H1 (cell line): ENCODE measurements at regions not wholly inside any gene's neighbourhood (a gene's known extent, or its start where the extent isn't known, plus 50 kb on each side); places are given as distances from the start of the nearest gene placed in this dataset.

Source experiments
- CTCF ChIA-PET: fragments of 300-600 bp; sonication (Branson Sonifier 250); formaldehyde crosslinking; loops from one replicate; lab custom pipeline; 2021; ENCODE audit not compliant: partially characterized antibody; lab: Charles Lee
- POLR2A ChIA-PET: fragments of 300-600 bp; sonication (Branson Sonifier 250); formaldehyde crosslinking; loops from one replicate; lab custom pipeline; 2021; ENCODE audit warnings: inconsistent platforms; ENCODE audit not compliant: partially characterized antibody; lab: Charles Lee
- DNase-seq, 2 experiments: peaks; one replicate each; pipeline versions ENCODE4 v3.0.0 to v3.0.0-alpha.2; 2010 to 2022; ENCODE audit warnings: low spot score in 2 of 2, low read depth in 1 of 2, mixed read lengths in 1 of 2
- FAIRE-seq: peaks from 2 replicates; lab custom pipeline; 2011; peaks lifted over from hg19 to GRCh38; lab: Jason Lieb, UNC
- H2AFZ ChIP-seq: 2 replicates; pipeline ENCODE4 v1.8.1; 2012; ENCODE audit warnings: low read length, inconsistent platforms
- H2AK5ac ChIP-seq: 2 replicates; pipeline ENCODE4 v1.6.1; 2013; ENCODE audit warnings: low read depth, low read length
- H2BK120ac ChIP-seq: replicated peaks from 2 replicates; pipeline ENCODE3; 2013; ENCODE audit warnings: low read depth, low read length, inconsistent platforms
- H2BK12ac ChIP-seq: 2 replicates; pipeline ENCODE4 v1.6.1; 2013; ENCODE audit warnings: low read depth, low read length
- H2BK15ac ChIP-seq: 2 replicates; pipeline ENCODE4 v1.6.1; 2013; ENCODE audit warnings: low read length
- H2BK20ac ChIP-seq: 2 replicates; pipeline ENCODE4 v1.6.1; 2013; ENCODE audit warnings: low read length
- H2BK5ac ChIP-seq: 2 replicates; pipeline ENCODE4 v1.6.1; 2013; ENCODE audit warnings: low read depth, low read length
- H3K14ac ChIP-seq: 2 replicates; pipeline ENCODE4 v1.6.1; 2013; ENCODE audit warnings: inconsistent platforms; ENCODE audit not compliant: insufficient read length
- H3K18ac ChIP-seq: 2 replicates; pipeline ENCODE4 v1.6.1; 2013; ENCODE audit warnings: low read length; ENCODE audit errors: extremely low read depth
- H3K23ac ChIP-seq: 2 replicates; pipeline ENCODE4 v1.6.1; 2013; ENCODE audit warnings: inconsistent platforms; ENCODE audit not compliant: insufficient read length
- H3K23me2 ChIP-seq: 2 replicates; pipeline ENCODE4 v1.6.1; 2013; ENCODE audit warnings: low read depth, low read length
- H3K27ac ChIP-seq: 2 replicates; pipeline ENCODE4 v1.6.1; 2011; ENCODE audit warnings: low read depth, low read length, inconsistent platforms
- H3K27me3 ChIP-seq, 4 experiments: replicated peaks in 1 of 4; 1 replicate in 1 of 4; 2 replicates in 3 of 4; pipeline versions ENCODE4 v1.6.1 to v1.8.1; 2011 to 2013; ENCODE audit warnings: low read length in 3 of 4, mild to moderate bottlenecking in 3 of 4, inconsistent platforms in 2 of 4, mixed read lengths in 2 of 4, moderate library complexity in 1 of 4; ENCODE audit not compliant: control insufficient read depth in 3 of 4, insufficient read depth in 3 of 4; ENCODE audit errors: extremely low read depth in 1 of 4
- H3K36me3 ChIP-seq, 4 experiments: 2 replicates each; pipeline versions ENCODE4 v1.6.1 to v1.8.1; 2011 to 2013; ENCODE audit warnings: mild to moderate bottlenecking in 4 of 4, low read length in 3 of 4, moderate library complexity in 2 of 4, control low read depth in 1 of 4, inconsistent platforms in 1 of 4; ENCODE audit not compliant: insufficient read depth in 4 of 4, control insufficient read depth in 2 of 4
- H3K4ac ChIP-seq: replicated peaks from 2 replicates; pipeline ENCODE3; 2013; ENCODE audit warnings: low read length, low read depth, mixed read lengths, inconsistent platforms; ENCODE audit not compliant: insufficient read length
- H3K4me1 ChIP-seq, 4 experiments: replicated peaks in 1 of 4; 1 replicate in 1 of 4; 2 replicates in 3 of 4; pipeline versions ENCODE4 v1.6.1 to v1.8.1; 2011 to 2013; ENCODE audit warnings: low read length in 3 of 4, inconsistent platforms in 2 of 4, mixed read lengths in 1 of 4; ENCODE audit not compliant: insufficient read depth in 4 of 4, control insufficient read depth in 3 of 4
- H3K4me2 ChIP-seq, 2 experiments: 2 replicates each; pipeline versions ENCODE4 v1.6.1 to v1.8.1; 2011 to 2013; ENCODE audit warnings: low read depth in 2 of 2, low read length in 2 of 2, control low read depth in 1 of 2, inconsistent platforms in 1 of 2, mild to moderate bottlenecking in 1 of 2; ENCODE audit not compliant: insufficient read depth in 1 of 2
- H3K4me3 ChIP-seq, 4 experiments: fragments of 200-600, 300-600 bp in 1 of 4; sonication (generic), shearing (Covaris generic), sonication (Bioruptor Twin) in 1 of 4; 2 replicates each; pipeline versions ENCODE4 v1.5.1 to v1.8.1; 2011 to 2016; ENCODE audit warnings: low read length in 4 of 4, low read depth in 3 of 4, control low read depth in 2 of 4, inconsistent platforms in 2 of 4, mild to moderate bottlenecking in 2 of 4, mixed read lengths in 1 of 4, moderate library complexity in 1 of 4; ENCODE audit not compliant: insufficient read depth in 2 of 4; ENCODE audit errors: extremely low read depth in 1 of 4
- H3K56ac ChIP-seq: replicated peaks from 2 replicates; pipeline ENCODE3; 2013; ENCODE audit warnings: low read depth, mild to moderate bottlenecking, mixed read lengths, low read length, inconsistent platforms; ENCODE audit not compliant: insufficient read length
- H3K79me1 ChIP-seq: 2 replicates; pipeline ENCODE4 v1.6.1; 2013; ENCODE audit warnings: low read depth, low read length, control low read depth
- H3K79me2 ChIP-seq, 2 experiments: 2 replicates each; pipeline versions ENCODE4 v1.6.1 to v1.8.1; 2012 to 2013; ENCODE audit warnings: low read length in 2 of 2, mild to moderate bottlenecking in 2 of 2, inconsistent platforms in 1 of 2; ENCODE audit not compliant: insufficient read depth in 2 of 2, control insufficient read depth in 1 of 2
- H3K9ac ChIP-seq, 4 experiments: replicated peaks in 1 of 4; 1 replicate in 1 of 4; 2 replicates in 3 of 4; pipeline versions ENCODE4 v1.6.1 to v1.8.1; 2011 to 2013; ENCODE audit warnings: low read depth in 3 of 4, low read length in 3 of 4, control low read depth in 2 of 4, mild to moderate bottlenecking in 2 of 4, moderate library complexity in 2 of 4, inconsistent platforms in 1 of 4; ENCODE audit errors: extremely low read depth in 1 of 4
- H3K9me3 ChIP-seq, 2 experiments: 2 replicates each; pipeline versions ENCODE4 v1.6.1 to v1.8.1; 2012 to 2013; ENCODE audit warnings: mild to moderate bottlenecking in 2 of 2, moderate library complexity in 2 of 2, control low read depth in 1 of 2, inconsistent platforms in 1 of 2, low read depth in 1 of 2, low read length in 1 of 2, mixed read lengths in 1 of 2; ENCODE audit not compliant: insufficient read depth in 2 of 2
- H4K20me1 ChIP-seq, 2 experiments: replicated peaks in 1 of 2; 2 replicates each; pipeline versions ENCODE3 to v1.8.1; 2011 to 2013; ENCODE audit warnings: inconsistent platforms in 2 of 2, low read length in 2 of 2, mild to moderate bottlenecking in 1 of 2; ENCODE audit not compliant: insufficient read depth in 2 of 2, control insufficient read depth in 1 of 2
- H4K5ac ChIP-seq: 2 replicates; pipeline ENCODE4 v1.6.1; 2013; ENCODE audit warnings: low read length, low read depth, mixed read lengths, inconsistent platforms; ENCODE audit not compliant: insufficient read length
- H4K8ac ChIP-seq: 2 replicates; pipeline ENCODE4 v1.8.0; 2013; ENCODE audit warnings: mild to moderate bottlenecking, moderate library complexity, low read length, inconsistent platforms; ENCODE audit not compliant: insufficient read depth; ENCODE audit errors: extremely low read depth
- H4K91ac ChIP-seq: replicated peaks from 2 replicates; pipeline ENCODE3; 2013; ENCODE audit warnings: low read length, mixed read lengths, inconsistent platforms; ENCODE audit not compliant: insufficient read length
- ATF2 ChIP-seq: IDR thresholded peaks from 2 replicates; pipeline ENCODE4 v1.6.1; 2012; ENCODE audit warnings: low read length, inconsistent platforms
- CBX8 ChIP-seq: fragments of 300-800, 300-1000 bp; sonication (generic); IDR thresholded peaks from 2 replicates; pipeline ENCODE4 v1.7.1; 2016; ENCODE audit warnings: low read depth, low read length, borderline replicate concordance
- HDAC2 ChIP-seq, 2 experiments: fragments of 300-600 bp in 1 of 2; sonication (generic) in 1 of 2; IDR thresholded peaks; 2 replicates each; pipeline ENCODE4 v1.6.1; 2011 to 2012; ENCODE audit warnings: low read depth in 2 of 2, low read length in 2 of 2, mild to moderate bottlenecking in 2 of 2, moderate library complexity in 2 of 2, borderline replicate concordance in 1 of 2, inconsistent platforms in 1 of 2
- JUN ChIP-seq: IDR thresholded peaks from 2 replicates; pipeline ENCODE4 v1.6.1; 2011; ENCODE audit warnings: low read depth, mild to moderate bottlenecking, improper control_type of control experiment, low read length
- KDM4A ChIP-seq: IDR thresholded peaks from one replicate; pipeline ENCODE4 v1.7.1; 2012; ENCODE audit warnings: low read depth, mild to moderate bottlenecking, moderate library complexity, low read length, inconsistent platforms; ENCODE audit not compliant: severe bottlenecking
- NANOG ChIP-seq: IDR thresholded peaks from 2 replicates; pipeline ENCODE4 v1.6.1; 2011; ENCODE audit warnings: low read length, low read depth, mild to moderate bottlenecking, inconsistent platforms; ENCODE audit not compliant: insufficient read depth, poor library complexity, severe bottlenecking
- RFX5 ChIP-seq: IDR thresholded peaks from 2 replicates; pipeline ENCODE4 v1.6.1; 2011; ENCODE audit warnings: low read depth, low read length, improper control_type of control experiment, borderline replicate concordance
- SIRT6 ChIP-seq: IDR thresholded peaks from one replicate; pipeline ENCODE4 v1.7.1; 2012; ENCODE audit warnings: low read length, inconsistent platforms
- SIX5 ChIP-seq: IDR thresholded peaks from 2 replicates; pipeline ENCODE4 v1.6.1; 2011; ENCODE audit warnings: mild to moderate bottlenecking, low read depth, low read length
- TAF1 ChIP-seq: IDR thresholded peaks from 2 replicates; pipeline ENCODE4 v1.6.1; 2011; ENCODE audit warnings: mild to moderate bottlenecking, low read depth, low read length
- TAF7 ChIP-seq: optimal IDR thresholded peaks from 2 replicates; pipeline ENCODE3; 2011; ENCODE audit warnings: low read depth, mild to moderate bottlenecking, inconsistent platforms, low read length, moderate library complexity, borderline replicate concordance
- YY1 ChIP-seq: IDR thresholded peaks from 2 replicates; pipeline ENCODE4 v1.6.1; 2011; ENCODE audit warnings: low read depth, mild to moderate bottlenecking, low read length

- H3K4ac ChIP-seq: no peak overlapping the region
- no peak overlapping the region for H2BK12ac ChIP-seq
- POLR2A ChIA-PET: no interaction called here
- no peak overlapping the region for H2BK15ac ChIP-seq
- no peak overlapping the region for H2AFZ ChIP-seq
- no peak overlapping the region for H2BK20ac ChIP-seq
- H3K79me2 ChIP-seq: no peaks in the 10 kb centered on the region
- H3K27ac ChIP-seq: no peak overlapping the region
- no peak overlapping the region for H3K4me2 ChIP-seq
- no peak overlapping the region for H4K91ac ChIP-seq
- H3K18ac ChIP-seq: no peak overlapping the region
- H4K5ac ChIP-seq: no peak overlapping the region
- no peak overlapping the region for H3K4me3 ChIP-seq
- H3K79me1 ChIP-seq: no peaks in the 10 kb centered on the region
- no peaks in the 10 kb centered on the region for H3K9me3 ChIP-seq
- H3K9ac ChIP-seq: no peak overlapping the region
- FAIRE-seq: no peak
- H3K36me3 ChIP-seq: no peaks in the 10 kb centered on the region
- H2BK5ac ChIP-seq: no peak overlapping the region
- no peak overlapping the region for H4K8ac ChIP-seq
- H3K27me3 ChIP-seq: no peaks in the 10 kb centered on the region
- no peaks in the 10 kb centered on the region for H3K4me1 ChIP-seq
- H4K20me1 ChIP-seq: no peaks in the 10 kb centered on the region
- H2BK120ac ChIP-seq: no peak overlapping the region
- no peaks in the 10 kb centered on the region for H3K23me2 ChIP-seq
- H3K14ac ChIP-seq: no peak overlapping the region
- H2AK5ac ChIP-seq: no peak overlapping the region
- H3K56ac ChIP-seq: no peak overlapping the region
- TF ChIP-seq RFX5 (no peak), TAF1 (no peak), JUN (no peak), YY1 (no peak), CBX8 (no peak), KDM4A (no peak), HDAC2 (IDR thresholded peaks at IDR 0.05; ENCODE audit: borderline replicate concordance in 1 of 2, low read depth in 2 of 2, low read length in 2 of 2) (no peak), ATF2 (no peak), SIRT6 (no peak), SIX5 (no peak), NANOG (no peak), TAF7 (no peak)
- H3K23ac ChIP-seq: no peak overlapping the region
- CTCF ChIA-PET: no interaction called here
- DNase-seq: no peak
Observed at GRCh38 chr13:84443463-84443862, 561.2 kb upstream of the SLITRK1 start.
